ENCODE measurements at regions not wholly inside any gene's neighbourhood (a gene's known extent, or its start where the extent isn't known, plus 50 kb on each side); places are given as distances from the start of the nearest gene placed in this dataset.

DNA sequence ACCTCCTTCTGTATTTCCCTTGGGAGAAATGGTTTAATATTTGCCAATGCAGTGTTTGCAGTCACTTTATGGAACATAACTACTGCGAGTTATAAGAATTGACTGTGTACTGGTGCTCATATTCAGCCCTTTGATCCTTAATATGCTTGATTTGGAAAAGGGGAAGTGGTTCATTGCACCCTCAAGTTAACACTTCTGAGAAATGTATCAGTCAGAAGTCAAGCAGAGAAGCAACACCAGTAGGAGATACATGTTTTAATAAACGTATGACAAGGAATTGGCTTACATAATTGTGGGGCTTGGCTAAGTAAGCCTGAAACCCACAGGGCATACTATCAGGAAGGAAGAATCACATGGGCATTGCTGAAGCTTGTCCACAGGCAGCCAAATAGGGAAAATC is 131.0 kb upstream of the SPRY4 start:
- H3K4me1 Mint-ChIP-seq: peaks cover 9 to 14% (median 13%) of the 10 kb centered on the region in 3 donors
- DNase-seq: peak; percentile 13
- H3K36me3 Mint-ChIP-seq: peaks cover 9 to 11% of the 10 kb centered on the region in 2 donors
- H3K27me3 Mint-ChIP-seq: peaks cover 17 to 34% (median 33%) of the 10 kb centered on the region in 3 donors
- H3K27ac Mint-ChIP-seq: no peak overlapping the region
- H3K4me3 Mint-ChIP-seq: peak overlapping the region in 1 of 8 donors; percentile 36
- peak in 1 of 2 donors; percentile 73 for ATAC-seq (ENCODE audit: low read depth in 2 of 2)
- H3K9me3 Mint-ChIP-seq: peaks cover 7 to 36% (median 29%) of the 10 kb centered on the region in 7 donors

DNA sequence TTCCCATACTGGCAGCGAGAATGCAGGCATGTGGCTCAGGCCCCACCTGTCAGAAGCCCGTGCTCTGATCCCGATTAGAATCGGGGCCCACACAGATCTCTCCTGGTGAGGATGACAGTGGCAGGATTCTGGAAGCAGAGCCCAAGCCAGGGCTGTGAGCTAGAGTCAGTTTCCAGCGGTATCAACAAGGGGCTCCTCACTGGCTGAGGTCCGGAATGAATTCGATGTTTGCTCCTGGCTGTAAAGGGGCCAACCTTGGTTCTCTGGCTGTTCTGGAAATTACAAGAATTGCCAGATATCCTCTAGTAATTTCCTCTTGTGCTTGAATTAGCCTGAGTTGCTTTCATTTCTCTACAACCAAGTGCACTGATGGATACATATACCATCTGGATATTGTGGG is 129.1 kb upstream of the SPRY4 start:
- Mint-ChIP-seq H3K27me3 (peaks cover 19 to 39% (median 34%) of the 10 kb centered on the region in 3 donors), H3K9me3 (peaks cover 9 to 41% (median 32%) of the 10 kb centered on the region in 7 donors), H3K4me3 (no peak overlapping the region), H3K4me1 (peaks cover 9 to 14% (median 13%) of the 10 kb centered on the region in 3 donors), H3K27ac (no peak overlapping the region), H3K36me3 (peaks cover 9 to 15% of the 10 kb centered on the region in 2 donors)
- DNase-seq (no peak), ATAC-seq (ENCODE audit: low read depth in 2 of 2) (no peak)

DNA sequence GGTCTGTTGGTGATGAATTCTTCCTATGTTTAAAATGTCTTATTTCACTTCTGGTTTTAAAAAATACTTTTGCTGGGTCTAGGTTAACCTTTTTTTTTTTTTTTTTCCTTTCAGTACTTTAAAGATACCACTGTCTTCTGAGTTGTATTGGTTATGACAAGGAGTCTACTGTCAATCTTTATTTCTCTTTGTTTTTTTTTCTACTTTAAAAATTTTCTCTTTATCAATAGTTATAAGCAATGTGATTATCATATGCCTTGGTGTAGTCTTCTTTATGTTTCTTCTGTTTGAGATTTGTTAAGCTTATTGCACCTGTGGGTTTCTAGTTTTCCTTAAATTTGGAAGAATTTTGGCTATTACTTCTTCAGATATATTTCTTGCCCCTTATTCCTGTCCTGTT is 125.6 kb upstream of the SPRY4 start:
- no peak overlapping the region for H3K27ac Mint-ChIP-seq
- no peak overlapping the region for H3K4me3 Mint-ChIP-seq
- H3K4me1 Mint-ChIP-seq: peaks cover 0 to 5% (median 3%) of the 10 kb centered on the region in 3 donors
- no peak for DNase-seq
- no peak for ATAC-seq (ENCODE audit: low read depth in 2 of 2)
- H3K27me3 Mint-ChIP-seq: peaks cover 12 to 39% (median 29%) of the 10 kb centered on the region in 3 donors
- peaks cover 5 to 15% of the 10 kb centered on the region in 2 donors for H3K36me3 Mint-ChIP-seq
- peaks cover 8 to 30% (median 14%) of the 10 kb centered on the region in 7 donors for H3K9me3 Mint-ChIP-seq

DNA sequence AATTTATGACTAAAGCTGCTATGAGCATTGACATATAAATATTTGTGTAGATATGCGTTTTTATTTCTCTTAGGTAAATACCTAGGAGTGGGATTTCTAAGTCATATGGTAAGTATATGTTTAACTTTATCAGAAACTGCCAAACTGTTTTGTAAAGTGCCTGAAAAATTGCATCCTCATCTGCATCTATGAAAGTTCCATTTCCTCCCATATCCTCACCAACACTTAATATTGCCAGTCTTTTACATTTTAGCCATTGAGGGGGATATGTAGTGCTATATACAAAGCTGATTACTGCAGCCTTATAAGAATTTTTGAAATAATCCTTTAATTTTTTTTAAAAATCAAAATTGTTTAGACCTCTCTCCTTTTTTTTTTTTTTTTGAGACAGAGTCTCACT is 123.1 kb upstream of the SPRY4 start:
- no peak for DNase-seq
- H3K36me3 Mint-ChIP-seq: peaks cover 0 to 14% of the 10 kb centered on the region in 2 donors
- peaks cover 8 to 22% (median 21%) of the 10 kb centered on the region in 3 donors for H3K27me3 Mint-ChIP-seq
- H3K4me1 Mint-ChIP-seq: peaks cover 0 to 4% (median 0%) of the 10 kb centered on the region in 3 donors
- peaks cover 8 to 30% (median 14%) of the 10 kb centered on the region in 7 donors for H3K9me3 Mint-ChIP-seq
- ATAC-seq (ENCODE audit: low read depth in 2 of 2): no peak
- H3K4me3 Mint-ChIP-seq: no peak overlapping the region
- H3K27ac Mint-ChIP-seq: peak overlapping the region in 1 of 6 donors; percentile 49

DNA sequence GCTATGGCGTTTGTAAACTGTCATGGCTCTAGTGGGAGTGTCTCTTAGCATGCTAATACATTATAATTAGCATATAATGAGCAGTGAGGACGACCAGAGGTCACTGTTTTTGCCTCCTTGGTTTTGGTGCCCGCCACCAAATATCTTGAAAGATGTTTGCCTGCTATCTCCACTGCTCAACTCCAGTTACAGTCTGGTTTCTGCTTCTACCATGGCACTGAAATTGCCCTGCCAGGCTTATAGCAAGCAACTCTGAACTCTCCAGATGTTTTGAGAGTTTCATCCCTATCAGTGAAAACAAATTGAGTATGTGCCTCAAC is 122.1 kb upstream of the SPRY4 start:
- Mint-ChIP-seq H3K4me1 (peaks cover 0 to 4% (median 0%) of the 10 kb centered on the region in 3 donors), H3K27me3 (peaks cover 7 to 15% (median 14%) of the 10 kb centered on the region in 3 donors), H3K27ac (no peak overlapping the region), H3K4me3 (no peak overlapping the region), H3K9me3 (peaks cover 8 to 30% (median 14%) of the 10 kb centered on the region in 7 donors), H3K36me3 (peaks cover 0 to 8% of the 10 kb centered on the region in 2 donors)
- ATAC-seq (ENCODE audit: low read depth in 2 of 2): no peak
- DNase-seq: no peak

DNA sequence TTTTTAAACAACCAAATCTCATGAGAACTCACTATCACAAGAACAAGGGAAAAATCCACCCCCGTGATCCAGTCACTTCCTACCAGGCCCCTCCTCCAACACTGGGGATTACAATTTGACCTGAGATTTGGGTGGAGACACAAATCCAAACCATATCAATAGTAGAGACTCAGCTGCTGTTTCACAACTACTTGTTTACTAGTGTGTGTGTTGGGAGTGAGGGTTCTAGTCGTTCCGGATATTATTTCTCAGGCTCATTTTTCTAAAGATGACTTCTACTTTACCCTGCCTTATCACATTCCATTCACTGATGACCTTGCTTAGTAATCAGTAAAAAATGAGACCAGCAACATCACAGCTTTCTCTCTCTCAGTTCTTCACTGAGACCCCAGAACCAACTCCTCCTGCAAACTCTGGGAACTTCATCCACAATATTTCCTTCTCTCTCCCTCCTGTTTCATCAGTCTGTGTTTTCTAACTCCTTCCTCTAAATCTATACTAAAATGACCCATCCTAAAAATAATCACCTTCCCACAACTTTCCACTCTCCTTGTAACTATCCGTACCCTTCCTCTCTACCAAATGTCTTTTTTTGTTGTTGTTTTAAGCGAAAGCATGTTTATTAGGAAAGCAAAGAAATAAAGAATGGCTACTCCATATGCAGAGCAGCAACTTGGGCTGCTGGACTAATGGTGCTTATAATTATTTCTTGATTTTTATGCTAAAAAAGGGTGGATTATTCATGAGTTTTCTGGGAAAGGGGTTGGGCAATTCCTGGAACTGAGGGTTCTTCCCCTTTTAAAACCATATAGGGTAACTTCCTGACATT is 121.5 kb upstream of the SPRY4 start:
- Mint-ChIP-seq H3K4me1 (peaks cover 0 to 9% (median 5%) of the 10 kb centered on the region in 3 donors), H3K36me3 (peaks cover 0 to 8% of the 10 kb centered on the region in 2 donors), H3K27me3 (peaks cover 12 to 17% (median 17%) of the 10 kb centered on the region in 3 donors), H3K9me3 (peaks cover 8 to 30% (median 14%) of the 10 kb centered on the region in 7 donors), H3K4me3 (no peak overlapping the region), H3K27ac (peak overlapping the region in 1 of 6 donors; percentile 61)
- no peak for DNase-seq
- ATAC-seq (ENCODE audit: low read depth in 2 of 2): no peak

DNA sequence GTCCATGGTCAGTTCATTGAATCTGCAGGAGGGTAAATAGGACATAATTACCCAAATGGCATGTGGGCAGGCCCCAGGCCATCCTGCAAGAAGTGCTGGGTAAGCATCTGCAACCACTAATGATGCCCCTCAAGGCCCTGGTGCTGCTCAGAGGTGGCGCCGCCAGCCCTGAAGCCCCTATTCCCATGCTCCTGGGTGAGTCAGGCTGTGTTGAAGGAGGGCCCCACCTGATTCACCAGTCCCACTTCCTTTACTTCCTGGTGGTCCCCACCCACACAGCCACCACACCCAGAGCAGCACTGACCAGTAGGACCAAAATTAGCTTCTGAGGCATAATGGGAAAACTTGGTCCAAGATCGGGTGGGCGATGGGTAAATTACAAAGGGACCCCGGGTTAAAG is 120.4 kb upstream of the SPRY4 start:
- ATAC-seq (ENCODE audit: low read depth in 2 of 2) (no peak), DNase-seq (no peak)
- H3K27me3 Mint-ChIP-seq: peaks cover 15 to 28% (median 23%) of the 10 kb centered on the region in 3 donors
- no peak overlapping the region for H3K4me3 Mint-ChIP-seq
- peaks cover 6 to 18% (median 13%) of the 10 kb centered on the region in 3 donors for H3K4me1 Mint-ChIP-seq
- H3K9me3 Mint-ChIP-seq: peaks cover 3 to 20% (median 6%) of the 10 kb centered on the region in 7 donors
- H3K27ac Mint-ChIP-seq: peak overlapping the region in 1 of 6 donors; percentile 79
- H3K36me3 Mint-ChIP-seq: no peaks in the 10 kb centered on the region

DNA sequence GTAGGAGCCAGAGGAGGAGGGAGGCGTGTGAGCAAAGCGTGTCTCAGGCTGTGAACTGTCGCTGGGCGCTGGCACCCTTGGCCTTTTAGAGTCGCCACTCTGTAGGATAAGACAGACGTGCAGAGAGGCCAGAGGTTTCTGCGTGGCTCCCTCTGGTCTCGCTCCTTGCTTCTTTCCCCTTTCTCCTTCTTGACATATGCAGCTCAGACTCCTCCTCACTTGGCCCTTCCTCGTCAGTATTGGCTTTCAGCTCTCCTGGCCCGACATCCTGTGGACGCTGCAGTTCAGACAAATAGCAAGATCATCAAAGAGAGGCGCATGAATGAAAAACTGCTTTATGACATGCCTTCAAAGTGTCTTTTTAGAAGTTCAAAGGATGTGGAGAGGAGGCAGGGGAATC is 116.8 kb upstream of the SPRY4 start:
- peaks cover 21 to 28% (median 25%) of the 10 kb centered on the region in 3 donors for H3K4me1 Mint-ChIP-seq
- no peak overlapping the region for H3K27ac Mint-ChIP-seq
- peaks cover 0 to 1% (median 0%) of the 10 kb centered on the region in 7 donors for H3K9me3 Mint-ChIP-seq
- ATAC-seq (ENCODE audit: low read depth in 2 of 2): no peak
- no peaks in the 10 kb centered on the region for H3K36me3 Mint-ChIP-seq
- DNase-seq: no peak
- no peak overlapping the region for H3K4me3 Mint-ChIP-seq
- H3K27me3 Mint-ChIP-seq: peaks cover 15 to 44% (median 37%) of the 10 kb centered on the region in 3 donors

DNA sequence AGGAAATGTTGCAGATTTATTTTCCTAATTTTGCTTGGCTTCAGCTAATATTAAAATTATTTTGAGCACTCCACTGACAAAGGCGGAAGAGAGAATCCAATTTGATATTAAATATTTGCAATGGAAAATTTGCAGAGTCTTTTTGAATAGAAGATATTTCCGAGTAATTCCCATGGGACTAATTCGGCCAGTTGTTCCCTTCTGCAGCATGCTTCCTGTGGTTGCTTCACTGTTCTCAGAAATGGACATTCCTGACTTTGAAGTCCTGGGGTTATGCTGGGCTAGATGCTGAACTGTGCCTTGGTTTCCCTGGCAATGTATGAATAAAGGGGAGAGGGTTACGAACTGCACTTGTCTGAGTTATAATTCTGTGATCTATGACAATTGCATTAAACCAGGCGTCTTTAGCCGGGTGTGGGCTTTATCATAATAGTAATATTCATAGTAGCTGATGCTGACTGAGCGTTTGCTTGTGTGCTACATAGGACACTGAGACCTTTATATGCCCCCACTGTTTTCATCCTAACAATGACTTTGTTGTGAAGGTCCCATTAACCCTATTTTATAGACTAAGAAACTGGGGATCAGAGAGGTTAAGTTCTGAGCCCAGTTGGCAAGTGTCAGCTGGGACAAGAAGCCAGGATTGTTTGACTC is 114.5 kb upstream of the SPRY4 start:
- peak overlapping the region in 1 of 6 donors; percentile 85 for H3K27ac Mint-ChIP-seq

DNA sequence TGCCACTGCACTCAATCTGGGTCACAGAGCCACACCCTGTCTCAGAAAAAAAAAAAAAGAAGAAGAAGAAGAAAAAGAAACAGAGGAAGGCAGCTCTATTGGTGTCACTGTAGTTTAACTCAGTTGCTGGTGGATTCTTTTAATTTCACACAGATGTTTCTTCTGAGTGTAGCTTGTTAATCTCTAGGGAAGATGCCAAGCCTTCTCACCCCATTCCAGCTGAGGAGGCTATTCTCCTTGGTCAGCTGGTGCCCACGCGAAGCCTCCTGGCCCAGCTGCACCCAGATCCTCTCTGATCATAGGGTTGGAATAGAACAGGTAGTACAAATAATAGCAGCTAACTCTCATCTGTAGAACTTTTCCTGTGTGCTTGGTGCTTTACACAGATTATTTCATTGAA is 113.8 kb upstream of the SPRY4 start:
- H3K4me1 Mint-ChIP-seq: peaks cover 27 to 29% (median 29%) of the 10 kb centered on the region in 3 donors
- no peak for DNase-seq

More for the DNA sequence above, 114.5 kb upstream of the SPRY4 start:
- H3K9me3 Mint-ChIP-seq: no peaks in the 10 kb centered on the region
- ATAC-seq (ENCODE audit: low read depth in 2 of 2) (no peak), DNase-seq (no peak)
- H3K36me3 Mint-ChIP-seq: no peaks in the 10 kb centered on the region
- peaks cover 21 to 29% (median 24%) of the 10 kb centered on the region in 3 donors for H3K4me1 Mint-ChIP-seq
- peak overlapping the region in 1 of 8 donors; percentile 1 for H3K4me3 Mint-ChIP-seq
- H3K27me3 Mint-ChIP-seq: peaks cover 15 to 51% (median 37%) of the 10 kb centered on the region in 3 donors

DNA sequence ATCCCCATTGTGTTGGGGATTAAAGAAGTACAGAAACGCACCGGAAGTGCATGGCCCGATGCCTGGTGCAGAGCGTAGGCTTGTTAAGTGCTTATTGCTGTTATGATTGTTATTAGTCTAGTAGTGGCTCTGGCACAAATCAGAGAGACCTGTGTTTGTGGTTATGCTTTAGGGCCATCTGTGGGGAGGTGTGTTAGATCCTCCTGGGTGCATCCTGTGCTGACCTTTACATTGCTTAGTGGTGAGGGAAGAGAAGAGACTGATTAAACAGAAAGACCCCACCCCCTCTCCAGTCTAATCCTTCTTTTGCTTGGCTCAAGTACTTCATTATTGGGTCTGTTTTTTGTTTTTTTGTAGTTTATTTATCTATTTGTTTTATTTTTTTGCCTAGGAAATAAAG is 112.7 kb upstream of the SPRY4 start:
- no peaks in the 10 kb centered on the region for H3K36me3 Mint-ChIP-seq
- H3K4me1 Mint-ChIP-seq: peaks cover 37 to 39% (median 39%) of the 10 kb centered on the region in 3 donors
- no peak overlapping the region for H3K27ac Mint-ChIP-seq
- H3K4me3 Mint-ChIP-seq: peak overlapping the region in 1 of 8 donors; percentile 22
- peaks cover 15 to 51% (median 37%) of the 10 kb centered on the region in 3 donors for H3K27me3 Mint-ChIP-seq
- ATAC-seq (ENCODE audit: low read depth in 2 of 2): no peak
- no peak for DNase-seq
- no peaks in the 10 kb centered on the region for H3K9me3 Mint-ChIP-seq

More for the DNA sequence above, 113.8 kb upstream of the SPRY4 start:
- Mint-ChIP-seq H3K4me3 (no peak overlapping the region), H3K36me3 (no peaks in the 10 kb centered on the region), H3K27ac (peak overlapping the region in 1 of 6 donors; percentile 85), H3K27me3 (peaks cover 15 to 51% (median 37%) of the 10 kb centered on the region in 3 donors), H3K9me3 (no peaks in the 10 kb centered on the region)
- ATAC-seq (ENCODE audit: low read depth in 2 of 2): no peak

DNA sequence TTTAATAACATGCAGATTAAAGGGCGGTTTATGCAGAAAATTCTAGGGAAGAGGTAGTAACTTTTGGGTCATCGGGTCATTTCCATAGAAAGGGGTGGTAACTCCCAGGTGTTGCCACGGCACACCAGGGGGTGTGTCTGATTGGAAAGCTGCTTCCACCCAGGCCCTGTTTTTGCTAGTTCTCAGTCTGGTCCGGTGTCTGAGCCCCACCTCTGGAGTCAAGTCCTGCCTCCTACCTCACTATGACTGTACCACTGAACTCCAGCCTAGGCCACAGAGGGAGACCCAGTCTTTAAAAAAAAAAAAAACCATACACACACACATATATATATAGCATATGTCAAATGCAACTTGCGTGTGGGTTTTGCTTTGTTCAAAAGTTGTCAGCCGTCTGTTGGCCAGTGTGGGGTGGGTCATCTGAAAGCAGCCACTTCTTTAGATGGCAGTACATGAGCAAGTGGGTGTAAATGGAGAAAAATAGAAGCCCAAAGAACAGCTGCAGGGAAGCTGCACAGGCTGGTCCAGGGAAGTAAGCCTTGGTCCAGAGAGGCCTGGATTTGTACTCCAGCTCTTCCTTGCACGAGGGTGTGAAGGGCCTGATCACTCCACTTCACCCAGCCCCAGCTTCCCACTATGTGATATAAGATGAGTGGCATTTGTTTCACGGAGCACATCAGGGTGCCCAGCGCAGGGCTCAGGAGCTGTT is 110.7 kb upstream of the SPRY4 start:
- DNase-seq (no peak), ATAC-seq (ENCODE audit: low read depth in 2 of 2) (no peak)
- H3K4me3 Mint-ChIP-seq: no peak overlapping the region
- no peaks in the 10 kb centered on the region for H3K36me3 Mint-ChIP-seq
- H3K27me3 Mint-ChIP-seq: peaks cover 1 to 35% (median 22%) of the 10 kb centered on the region in 3 donors
- no peak overlapping the region for H3K27ac Mint-ChIP-seq
- no peaks in the 10 kb centered on the region for H3K9me3 Mint-ChIP-seq
- peaks cover 37 to 43% (median 37%) of the 10 kb centered on the region in 3 donors for H3K4me1 Mint-ChIP-seq

DNA sequence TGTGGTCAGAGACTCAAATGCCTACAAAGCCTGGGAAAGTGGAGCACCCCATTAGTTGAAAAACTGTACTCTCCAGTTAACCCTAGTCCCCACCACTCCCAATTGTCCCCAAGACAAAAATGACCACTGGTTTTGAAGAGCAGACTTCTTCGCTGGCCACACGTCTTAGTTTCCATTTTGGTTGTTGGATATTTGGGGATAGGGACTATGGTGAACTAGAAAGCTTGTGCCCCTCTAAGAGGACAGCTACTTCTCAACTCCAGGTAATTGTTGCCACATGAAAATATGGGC is 109.4 kb upstream of the SPRY4 start:
- DNase-seq (no peak), ATAC-seq (ENCODE audit: low read depth in 2 of 2) (no peak)
- Mint-ChIP-seq H3K36me3 (no peaks in the 10 kb centered on the region), H3K4me3 (no peak overlapping the region), H3K27ac (no peak overlapping the region), H3K4me1 (peaks cover 36 to 40% (median 36%) of the 10 kb centered on the region in 3 donors), H3K27me3 (peaks cover 0 to 32% (median 17%) of the 10 kb centered on the region in 3 donors), H3K9me3 (no peaks in the 10 kb centered on the region)

Data from naive B cell (primary cell).